Trophoblast cell (in vitro differentiated cells and primary cell): ENCODE measurements at regions not wholly inside any gene's neighbourhood (a gene's known extent, or its start where the extent isn't known, plus 50 kb on each side); places are given as distances from the start of the nearest gene placed in this dataset.
"Not testable (repeated sequence)": the region's sequence is repeated elsewhere in the genome, so short reads cannot be mapped to it uniquely, and the experiment has no call there.

Source experiments
- DNase-seq, 2 donors: peaks; one replicate each; pipeline ENCODE4 v3.0.0-alpha.2; 2016
- H2AFZ ChIP-seq: 2 replicates; pipeline ENCODE4 v1.6.1; 2013; ENCODE audit warnings: low read length, moderate library complexity, mild to moderate bottlenecking; ENCODE audit not compliant: insufficient read depth, poor library complexity
- H2AK5ac ChIP-seq: 2 replicates; pipeline ENCODE4 v1.6.1; 2013; ENCODE audit warnings: mild to moderate bottlenecking, low read length
- H2BK120ac ChIP-seq: 2 replicates; pipeline ENCODE4 v1.6.1; 2013; ENCODE audit warnings: low read length, mild to moderate bottlenecking, moderate library complexity; ENCODE audit not compliant: insufficient read depth, poor library complexity
- H2BK12ac ChIP-seq: 2 replicates; pipeline ENCODE4 v1.6.1; 2013; ENCODE audit warnings: mild to moderate bottlenecking, low read length, moderate library complexity
- H2BK5ac ChIP-seq: 2 replicates; pipeline ENCODE4 v1.6.1; 2013; ENCODE audit warnings: low read length, low read depth, moderate library complexity, mild to moderate bottlenecking; ENCODE audit not compliant: poor library complexity
- H3K14ac ChIP-seq: 2 replicates; pipeline ENCODE4 v1.6.1; 2013; ENCODE audit warnings: mild to moderate bottlenecking, low read length
- H3K18ac ChIP-seq: 2 replicates; pipeline ENCODE4 v1.6.1; 2013; ENCODE audit warnings: mild to moderate bottlenecking, low read length
- H3K23ac ChIP-seq: 2 replicates; pipeline ENCODE4 v1.6.1; 2013; ENCODE audit warnings: low read length
- H3K27ac ChIP-seq: 2 replicates; pipeline ENCODE4 v1.5.1; 2013; ENCODE audit warnings: low read depth, mild to moderate bottlenecking, inconsistent platforms, low read length, moderate library complexity
- H3K27me3 ChIP-seq: 2 replicates; pipeline ENCODE4 v1.6.1; 2013; ENCODE audit warnings: inconsistent platforms, mild to moderate bottlenecking, low read length, moderate library complexity; ENCODE audit not compliant: insufficient read depth
- H3K36me3 ChIP-seq, 2 experiments: 1 replicate in 1 of 2; 2 replicates in 1 of 2; pipeline ENCODE4 v1.6.1; 2013; ENCODE audit warnings: low read length in 2 of 2, mild to moderate bottlenecking in 2 of 2, moderate library complexity in 1 of 2; ENCODE audit not compliant: insufficient read depth in 2 of 2, control insufficient read depth in 1 of 2
- H3K4ac ChIP-seq: 2 replicates; pipeline ENCODE4 v1.6.1; 2013; ENCODE audit warnings: low read depth, mild to moderate bottlenecking, low read length, moderate library complexity
- H3K4me1 ChIP-seq, 2 experiments: 1 replicate in 1 of 2; 2 replicates in 1 of 2; pipeline ENCODE4 v1.6.1; 2013; ENCODE audit warnings: low read length in 2 of 2, mild to moderate bottlenecking in 2 of 2, moderate library complexity in 1 of 2; ENCODE audit not compliant: insufficient read depth in 2 of 2, control insufficient read depth in 1 of 2
- H3K4me2 ChIP-seq: 2 replicates; pipeline ENCODE4 v1.6.1; 2013; ENCODE audit warnings: inconsistent platforms, mild to moderate bottlenecking, low read length, moderate library complexity
- H3K4me3 ChIP-seq: 2 replicates; pipeline ENCODE4 v1.5.1; 2013; ENCODE audit warnings: mild to moderate bottlenecking, low read depth, low read length, inconsistent platforms
- H3K79me1 ChIP-seq: one replicate; pipeline ENCODE4 v1.6.1; 2013; ENCODE audit warnings: low read length
- H3K79me2 ChIP-seq: 2 replicates; pipeline ENCODE4 v1.6.1; 2013; ENCODE audit warnings: low read length, mild to moderate bottlenecking; ENCODE audit not compliant: control insufficient read depth, insufficient read depth, poor library complexity
- H3K9ac ChIP-seq: 2 replicates; pipeline ENCODE4 v1.6.1; 2013; ENCODE audit warnings: mild to moderate bottlenecking, low read length
- H3K9me3 ChIP-seq: 2 replicates; pipeline ENCODE4 v1.6.1; 2013; ENCODE audit warnings: low read depth, mild to moderate bottlenecking, control low read depth, inconsistent platforms, low read length; ENCODE audit not compliant: insufficient read depth
- H4K12ac ChIP-seq: 2 replicates; pipeline ENCODE4 v1.6.1; 2013; ENCODE audit warnings: low read depth, mild to moderate bottlenecking, low read length, moderate library complexity
- H4K8ac ChIP-seq: 2 replicates; pipeline ENCODE4 v1.6.1; 2013; ENCODE audit warnings: low read depth, mild to moderate bottlenecking, low read length, moderate library complexity
- H4K91ac ChIP-seq: one replicate; pipeline ENCODE4 v1.6.1; 2013; ENCODE audit warnings: low read depth, mild to moderate bottlenecking, low read length, moderate library complexity
- WGBS: extraction: QIAGEN DNeasy Blood & Tissue Kit; methylation state at CpG from one replicate; pipeline ENCODE4 v1.1.7; 2013; ENCODE audit warnings: missing lambda C conversion rate; ENCODE audit not compliant: insufficient read length, insufficient coverage; ENCODE audit errors: extremely low coverage; 5-methylcytosine and 5-hydroxymethylcytosine counted together

DNA sequence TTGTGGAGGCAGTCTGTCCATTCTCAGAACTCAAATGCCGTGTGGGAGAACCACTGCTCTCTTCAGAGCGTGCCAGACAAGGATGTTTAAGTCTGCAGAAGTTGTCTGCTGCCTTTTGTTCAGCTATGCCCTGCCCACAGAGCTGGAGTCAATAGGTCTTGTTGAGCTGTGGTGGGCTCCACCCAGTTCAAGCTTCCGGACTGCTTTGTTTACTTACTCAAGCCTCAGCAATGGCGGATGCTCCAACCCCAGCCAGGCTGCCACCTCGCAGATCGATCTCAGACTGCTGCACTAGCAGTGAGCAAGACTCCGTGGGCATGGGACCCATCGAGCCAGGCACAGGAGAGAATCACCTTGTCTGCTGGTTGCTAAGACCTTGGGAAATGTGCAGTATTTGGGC is 68.5 kb upstream of the UBQLN2 start:
- H2BK12ac ChIP-seq, H2BK120ac ChIP-seq, H3K14ac ChIP-seq, H4K91ac ChIP-seq, H3K79me1 ChIP-seq, H3K36me3 ChIP-seq, H2AFZ ChIP-seq, H3K9me3 ChIP-seq, H4K12ac ChIP-seq, H3K9ac ChIP-seq, H3K27ac ChIP-seq, H4K8ac ChIP-seq, H3K4me2 ChIP-seq, H3K23ac ChIP-seq, H3K4me1 ChIP-seq, DNase-seq, H3K4ac ChIP-seq, H3K4me3 ChIP-seq, H3K79me2 ChIP-seq, H3K27me3 ChIP-seq, H2BK5ac ChIP-seq, H3K18ac ChIP-seq, H2AK5ac ChIP-seq: not testable (repeated sequence)
- no CpG with 5 or more reads among the region's 8 CpGs for WGBS

DNA sequence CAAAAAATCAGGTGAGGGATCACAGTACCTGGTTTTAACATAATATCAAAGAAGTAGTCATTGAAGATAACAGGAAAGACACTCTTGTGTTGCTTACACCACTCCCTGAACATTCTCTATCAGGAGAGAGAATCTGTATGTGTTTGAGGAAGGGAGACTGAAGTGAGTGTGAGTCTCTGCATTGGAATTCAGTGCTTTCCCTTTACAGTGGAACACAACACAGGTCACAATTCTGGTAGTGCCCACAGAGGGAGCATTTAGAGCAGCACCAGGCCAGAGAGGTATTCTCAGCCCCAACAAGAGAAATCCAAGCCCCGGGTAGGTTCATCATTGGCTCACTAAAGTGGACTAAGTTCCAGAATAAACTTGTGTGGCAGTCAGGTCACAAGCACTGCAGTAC is 64.7 kb upstream of the UBQLN2 start:
- DNase-seq = peak; percentile 41 to 63
- H4K12ac ChIP-seq = no peak overlapping the region
- no CpG with 5 or more reads among the region's 1 CpG for WGBS

DNA sequence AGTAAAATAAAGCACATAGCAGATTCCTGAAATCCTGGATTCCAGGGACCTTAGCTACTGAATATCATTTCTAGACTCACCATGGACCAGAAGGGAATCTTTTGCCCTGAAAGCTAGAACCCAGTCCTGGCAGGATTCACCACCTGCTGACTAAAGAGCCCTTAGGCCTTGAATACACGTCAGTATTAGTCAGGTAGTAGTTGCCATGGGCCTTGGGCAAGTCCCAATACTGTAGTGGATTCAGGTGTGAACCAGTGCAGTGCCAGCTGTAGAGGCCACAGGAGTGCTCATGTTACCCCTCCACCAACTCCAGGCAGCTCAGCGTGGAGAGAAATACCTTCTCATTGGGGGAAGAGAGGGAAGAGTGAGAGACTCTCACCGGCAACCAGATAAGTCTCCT is 64.1 kb upstream of the UBQLN2 start:
- Histone ChIP-seq H3K27me3 (no peaks in the 10 kb centered on the region), H3K4me3 (no peak overlapping the region), H2BK5ac (no peak overlapping the region), H2AK5ac (no peak overlapping the region), H3K4me2 (no peak overlapping the region), H4K91ac (no peak overlapping the region), H4K8ac (no peak overlapping the region), H3K79me2 (no peaks in the 10 kb centered on the region), H3K4ac (no peak overlapping the region), H3K9me3 (no peaks in the 10 kb centered on the region), H3K18ac (no peak overlapping the region), H3K23ac (no peak overlapping the region), H2BK12ac (no peak overlapping the region), H3K79me1 (peaks cover 2% of the 10 kb centered on the region), H2BK120ac (no peak overlapping the region), H3K36me3 (no peaks in the 10 kb centered on the region), H3K4me1 (peaks cover 0 to 2% of the 10 kb centered on the region in 2 experiments), H4K12ac (no peak overlapping the region), H3K27ac (no peak overlapping the region), H3K14ac (no peak overlapping the region), H2AFZ (no peak overlapping the region), H3K9ac (no peak overlapping the region)
- DNase-seq = peak; percentile 74 to 77
- WGBS = no CpG with 5 or more reads among the region's 3 CpGs

More for the DNA sequence above, 64.7 kb upstream of the UBQLN2 start:
- no peak overlapping the region for H3K27ac ChIP-seq
- no peaks in the 10 kb centered on the region for H3K36me3 ChIP-seq
- H3K79me2 ChIP-seq = no peaks in the 10 kb centered on the region
- H2AFZ ChIP-seq = no peak overlapping the region
- no peak overlapping the region for H3K9ac ChIP-seq
- no peak overlapping the region for H4K91ac ChIP-seq
- H3K14ac ChIP-seq = no peak overlapping the region
- no peak overlapping the region for H2AK5ac ChIP-seq
- no peak overlapping the region for H3K18ac ChIP-seq
- H3K4me2 ChIP-seq = no peak overlapping the region
- H2BK120ac ChIP-seq = no peak overlapping the region
- H2BK12ac ChIP-seq = no peak overlapping the region
- H2BK5ac ChIP-seq = no peak overlapping the region
- H3K4me3 ChIP-seq = no peak overlapping the region
- no peaks in the 10 kb centered on the region for H3K79me1 ChIP-seq
- no peak overlapping the region for H3K4ac ChIP-seq
- H3K23ac ChIP-seq = no peak overlapping the region
- no peak overlapping the region for H4K8ac ChIP-seq
- no peaks in the 10 kb centered on the region for H3K9me3 ChIP-seq
- no peaks in the 10 kb centered on the region for H3K4me1 ChIP-seq
- H3K27me3 ChIP-seq = no peaks in the 10 kb centered on the region

DNA sequence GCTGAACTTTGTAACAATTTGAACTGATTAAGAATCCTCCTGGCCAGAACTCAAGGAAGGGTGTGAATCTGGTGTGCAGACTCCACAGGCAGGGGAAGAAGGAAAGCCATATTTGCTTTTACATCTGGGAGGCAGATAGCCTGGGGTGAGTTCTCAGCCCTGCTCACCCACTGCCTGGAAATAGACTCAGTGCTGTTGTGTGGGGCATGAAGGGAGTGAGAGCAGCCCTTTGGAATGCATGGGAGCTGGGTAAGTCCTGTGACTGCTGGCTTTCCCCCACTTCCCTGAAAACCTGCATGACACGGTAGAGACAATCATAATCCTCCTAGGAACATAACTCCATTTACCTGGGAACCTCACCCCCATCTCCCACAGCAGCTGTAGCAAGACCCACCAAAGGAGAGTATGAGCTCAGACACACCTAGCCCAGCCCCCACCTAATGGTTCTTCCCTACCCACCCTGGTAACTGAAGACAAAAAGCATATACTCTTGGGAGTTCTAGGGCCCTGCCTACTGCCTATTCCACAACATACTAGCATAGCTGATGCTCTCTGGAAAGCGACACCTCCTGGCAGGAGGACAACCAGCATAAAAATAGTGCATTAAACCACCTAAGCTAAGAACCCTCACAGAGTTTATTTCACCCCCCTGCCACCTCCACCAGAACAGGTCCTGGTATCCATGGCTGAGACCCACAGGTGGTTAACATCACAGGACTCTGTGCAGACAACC is 59.3 kb upstream of the UBQLN2 start:
- no peak overlapping the region for H3K4ac ChIP-seq
- no peak overlapping the region for H4K91ac ChIP-seq
- H4K8ac ChIP-seq = no peak overlapping the region
- H3K79me2 ChIP-seq = no peaks in the 10 kb centered on the region
- no CpG with 5 or more reads among the region's 2 CpGs for WGBS
- peaks cover 0 to 4% of the 10 kb centered on the region in 2 experiments for H3K4me1 ChIP-seq
- no peak overlapping the region for H2AFZ ChIP-seq
- no peaks in the 10 kb centered on the region for H3K9me3 ChIP-seq
- H2AK5ac ChIP-seq = no peak overlapping the region
- H2BK12ac ChIP-seq = no peak overlapping the region
- H3K18ac ChIP-seq = no peak overlapping the region
- DNase-seq = peak; percentile 63 to 73
- no peaks in the 10 kb centered on the region for H3K27me3 ChIP-seq
- no peak overlapping the region for H3K23ac ChIP-seq
- H4K12ac ChIP-seq = no peak overlapping the region
- no peak overlapping the region for H3K4me2 ChIP-seq
- H2BK120ac ChIP-seq = no peak overlapping the region
- no peaks in the 10 kb centered on the region for H3K36me3 ChIP-seq
- H2BK5ac ChIP-seq = no peak overlapping the region
- no peak overlapping the region for H3K9ac ChIP-seq
- H3K27ac ChIP-seq = no peak overlapping the region
- no peak overlapping the region for H3K4me3 ChIP-seq
- H3K79me1 ChIP-seq = peaks cover 2% of the 10 kb centered on the region
- H3K14ac ChIP-seq = no peak overlapping the region
